ENCODE measurements at regions not wholly inside any gene's neighbourhood (a gene's known extent, or its start where the extent isn't known, plus 50 kb on each side); places are given as distances from the start of the nearest gene placed in this dataset.

DNA sequence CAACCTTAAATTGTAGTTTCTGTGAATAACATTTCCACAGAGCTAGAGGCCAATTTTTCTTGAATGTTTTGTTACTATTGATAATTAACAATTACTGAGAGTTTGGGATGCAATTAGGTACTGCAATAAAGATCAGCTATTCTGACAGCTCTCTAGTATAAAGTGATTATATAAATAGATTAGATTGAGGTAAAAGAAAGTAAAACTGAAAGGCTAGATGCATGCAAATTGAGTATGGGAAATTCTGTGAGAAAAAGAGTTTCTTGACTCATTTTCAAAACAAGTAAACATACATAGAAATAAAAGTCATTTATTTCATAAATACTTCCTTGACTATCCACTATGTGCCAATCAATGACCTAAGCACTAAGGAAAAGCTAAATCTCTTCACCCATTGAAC, 1087.5 kb upstream of the ATXN8OS start:
- TF ChIP-seq CTCF (IDR thresholded peaks at IDR 0.05) = no peak
- TF ChIP-seq POLR2A (IDR thresholded peaks at IDR 0.05) = no peak
